CD4-positive, CD25-positive, alpha-beta regulatory T cell (primary cell): ENCODE measurements at regions not wholly inside any gene's neighbourhood (a gene's known extent, or its start where the extent isn't known, plus 50 kb on each side); places are given as distances from the start of the nearest gene placed in this dataset.

Source experiments
- ATAC-seq, 2 donors: fragments of 150-1000 bp; cut with Tn5 transposase; one replicate each; pipeline ENCODE4 v1.10.0; 2021; ENCODE audit warnings: low read depth in 2 of 2, moderate number of reproducible peaks in 2 of 2, moderate library complexity in 1 of 2
- DNase-seq, 3 donors: peaks; one replicate each; pipeline versions ENCODE4 v3.0.0 to v3.0.0-alpha.2; 2012 to 2022; ENCODE audit warnings: mixed read lengths in 1 of 3
- H3K27ac ChIP-seq: one replicate; pipeline ENCODE4 v1.7.0; 2013; ENCODE audit warnings: mild to moderate bottlenecking, low read length; ENCODE audit not compliant: insufficient read depth, poor library complexity, severe bottlenecking
- H3K27me3 ChIP-seq: one replicate; pipeline ENCODE4 v1.7.0; 2013; ENCODE audit warnings: low read length; ENCODE audit not compliant: control insufficient read depth, insufficient read depth
- H3K36me3 ChIP-seq: one replicate; pipeline ENCODE4 v1.7.0; 2013; ENCODE audit warnings: mild to moderate bottlenecking, low read length, moderate library complexity; ENCODE audit not compliant: control insufficient read depth, insufficient read depth
- H3K4me1 ChIP-seq: 2 replicates; pipeline ENCODE4 v1.7.0; 2013; ENCODE audit warnings: mild to moderate bottlenecking, low read length; ENCODE audit not compliant: insufficient read depth, control insufficient read depth, poor library complexity, severe bottlenecking
- H3K4me3 ChIP-seq: one replicate; pipeline ENCODE4 v1.7.0; 2013; ENCODE audit warnings: low read depth, mild to moderate bottlenecking, low read length, moderate library complexity
- H3K9me3 ChIP-seq, 2 experiments: 1 replicate in 1 of 2; 2 replicates in 1 of 2; pipeline ENCODE4 v1.7.0; 2013; ENCODE audit warnings: low read length in 2 of 2, mild to moderate bottlenecking in 1 of 2, moderate library complexity in 1 of 2; ENCODE audit not compliant: control insufficient read depth in 2 of 2
- H3K27ac Mint-ChIP-seq, 3 donors: one replicate each; pipeline ENCODE4 v1.8.0; 2020 to 2022; ENCODE audit warnings: mild to moderate bottlenecking in 3 of 3, mixed read lengths in 3 of 3, moderate library complexity in 2 of 3
- H3K27me3 Mint-ChIP-seq: one replicate; pipeline ENCODE4 v1.8.0; 2022; ENCODE audit warnings: mild to moderate bottlenecking, mixed read lengths
- H3K36me3 Mint-ChIP-seq: one replicate; pipeline ENCODE4 v1.8.0; 2020; ENCODE audit warnings: mixed read lengths
- H3K4me1 Mint-ChIP-seq, 4 donors: one replicate each; pipeline ENCODE4 v1.8.0; 2020 to 2022; ENCODE audit warnings: mixed read lengths in 4 of 4, mild to moderate bottlenecking in 1 of 4
- H3K4me3 Mint-ChIP-seq, 4 donors: one replicate each; pipeline ENCODE4 v1.8.0; 2020 to 2022; ENCODE audit warnings: mild to moderate bottlenecking in 4 of 4, mixed read lengths in 4 of 4, moderate library complexity in 3 of 4
- H3K9me3 Mint-ChIP-seq, 7 donors: one replicate each; pipeline ENCODE4 v1.8.0; 2020 to 2022; ENCODE audit warnings: mixed read lengths in 7 of 7, mild to moderate bottlenecking in 3 of 7, moderate library complexity in 2 of 7

GRCh38 chr5:15391704-15392397 lies 108.1 kb upstream of the FBXL7 start:
- no peak for DNase-seq
- Mint-ChIP-seq H3K4me1 (no peaks in the 10 kb centered on the region), H3K27me3 (peaks cover 3% of the 10 kb centered on the region)

GRCh38 chr5:15388866-15389265 lies 111.1 kb upstream of the FBXL7 start:
- Histone ChIP-seq H3K36me3 (no peaks in the 10 kb centered on the region), H3K27me3 (no peaks in the 10 kb centered on the region), H3K4me1 (no peaks in the 10 kb centered on the region), H3K9me3 (no peaks in the 10 kb centered on the region), H3K4me3 (no peak overlapping the region), H3K27ac (no peak overlapping the region)
- ATAC-seq (no peak), DNase-seq (no peak)
- peaks cover 7% of the 10 kb centered on the region for H3K27me3 Mint-ChIP-seq
- no peak overlapping the region for H3K4me3 Mint-ChIP-seq
- no peaks in the 10 kb centered on the region for H3K4me1 Mint-ChIP-seq
- H3K9me3 Mint-ChIP-seq: peaks cover 0 to 6% (median 4%) of the 10 kb centered on the region in 7 donors
- H3K36me3 Mint-ChIP-seq: no peaks in the 10 kb centered on the region
- H3K27ac Mint-ChIP-seq: no peak overlapping the region

More at GRCh38 chr5:15391704-15392397, 108.1 kb upstream of the FBXL7 start:
- Histone ChIP-seq H3K27ac (no peak overlapping the region), H3K9me3 (no peaks in the 10 kb centered on the region), H3K4me3 (no peak overlapping the region), H3K27me3 (no peaks in the 10 kb centered on the region), H3K4me1 (no peaks in the 10 kb centered on the region), H3K36me3 (no peaks in the 10 kb centered on the region)
- Mint-ChIP-seq H3K4me3 (no peak overlapping the region), H3K9me3 (peaks cover 0 to 5% (median 3%) of the 10 kb centered on the region in 7 donors), H3K36me3 (no peaks in the 10 kb centered on the region), H3K27ac (no peak overlapping the region)
- ATAC-seq: no peak

DNA sequence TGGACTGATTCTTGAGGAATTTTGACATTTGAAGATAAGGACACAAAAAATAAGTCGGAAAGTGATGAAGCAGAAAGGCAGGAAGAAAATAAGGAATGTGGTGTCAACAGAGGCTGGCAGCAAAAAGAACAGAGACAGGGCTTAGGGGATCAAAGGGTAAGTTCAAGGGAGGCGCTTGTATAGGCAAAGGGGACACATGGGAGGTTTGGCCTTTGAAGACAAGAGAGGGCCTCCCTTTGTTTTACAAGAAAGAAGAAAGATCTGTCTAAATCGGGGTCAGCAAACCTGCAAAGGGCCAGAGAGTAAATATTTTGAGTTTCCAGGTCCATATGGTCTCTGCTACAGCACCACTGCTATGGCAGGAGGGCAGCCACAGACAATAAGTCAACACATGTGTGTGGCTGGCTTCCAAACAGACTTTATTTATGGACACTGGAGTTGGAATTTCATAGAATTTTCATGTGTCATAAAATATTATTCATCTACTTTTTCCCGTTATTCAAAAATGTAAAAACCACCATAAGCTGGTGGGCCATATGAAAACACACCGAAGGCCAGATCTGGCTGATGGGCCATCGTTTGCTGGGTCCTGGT lies 112.0 kb upstream of the FBXL7 start:
- peaks cover 7% of the 10 kb centered on the region for H3K27me3 Mint-ChIP-seq
- H3K4me1 Mint-ChIP-seq: no peaks in the 10 kb centered on the region
- H3K27ac ChIP-seq: no peak overlapping the region
- H3K36me3 Mint-ChIP-seq: no peaks in the 10 kb centered on the region
- no peak overlapping the region for H3K4me3 Mint-ChIP-seq
- no peaks in the 10 kb centered on the region for H3K4me1 ChIP-seq
- no peaks in the 10 kb centered on the region for H3K27me3 ChIP-seq
- no peak for DNase-seq
- no peak overlapping the region for H3K27ac Mint-ChIP-seq
- no peaks in the 10 kb centered on the region for H3K9me3 ChIP-seq
- no peak overlapping the region for H3K4me3 ChIP-seq
- no peak for ATAC-seq
- H3K36me3 ChIP-seq: no peaks in the 10 kb centered on the region
- peaks cover 0 to 6% (median 3%) of the 10 kb centered on the region in 7 donors for H3K9me3 Mint-ChIP-seq

- H3K9me3 Mint-ChIP-seq: peaks cover 0 to 6% (median 3%) of the 10 kb centered on the region in 7 donors
- no peak for ATAC-seq
Observed at GRCh38 chr5:15386122-15386521, 113.9 kb upstream of the FBXL7 start.

GRCh38 chr5:15385553-15385952 lies 114.4 kb upstream of the FBXL7 start:
- ATAC-seq (no peak), DNase-seq (no peak)
- Mint-ChIP-seq H3K4me1 (no peaks in the 10 kb centered on the region), H3K27me3 (peaks cover 7% of the 10 kb centered on the region), H3K4me3 (no peak overlapping the region), H3K36me3 (no peaks in the 10 kb centered on the region), H3K9me3 (peaks cover 0 to 6% (median 3%) of the 10 kb centered on the region in 7 donors), H3K27ac (peak overlapping the region in 1 of 3 donors; percentile 45)
- Histone ChIP-seq H3K27ac (no peak overlapping the region), H3K36me3 (no peaks in the 10 kb centered on the region), H3K9me3 (no peaks in the 10 kb centered on the region), H3K27me3 (no peaks in the 10 kb centered on the region), H3K4me1 (no peaks in the 10 kb centered on the region), H3K4me3 (no peak overlapping the region)

More at GRCh38 chr5:15386122-15386521, 113.9 kb upstream of the FBXL7 start:
- H3K27ac ChIP-seq: no peak overlapping the region
- H3K4me1 Mint-ChIP-seq: no peaks in the 10 kb centered on the region
- no peaks in the 10 kb centered on the region for H3K27me3 ChIP-seq
- H3K36me3 Mint-ChIP-seq: no peaks in the 10 kb centered on the region
- no peaks in the 10 kb centered on the region for H3K9me3 ChIP-seq
- H3K4me3 ChIP-seq: no peak overlapping the region
- H3K36me3 ChIP-seq: no peaks in the 10 kb centered on the region
- no peak overlapping the region for H3K27ac Mint-ChIP-seq
- no peak for DNase-seq
- no peak overlapping the region for H3K4me3 Mint-ChIP-seq
- H3K27me3 Mint-ChIP-seq: peaks cover 7% of the 10 kb centered on the region
- H3K4me1 ChIP-seq: no peaks in the 10 kb centered on the region

GRCh38 chr5:15385037-15385436 lies 114.9 kb upstream of the FBXL7 start:
- DNase-seq: no peak
- Histone ChIP-seq H3K4me3 (no peak overlapping the region), H3K27ac (no peak overlapping the region), H3K36me3 (no peaks in the 10 kb centered on the region), H3K27me3 (no peaks in the 10 kb centered on the region), H3K4me1 (no peaks in the 10 kb centered on the region), H3K9me3 (no peaks in the 10 kb centered on the region)
- Mint-ChIP-seq H3K27ac (no peak overlapping the region), H3K4me3 (no peak overlapping the region), H3K4me1 (no peaks in the 10 kb centered on the region), H3K36me3 (no peaks in the 10 kb centered on the region), H3K9me3 (peaks cover 0 to 6% (median 3%) of the 10 kb centered on the region in 7 donors), H3K27me3 (peaks cover 7% of the 10 kb centered on the region)
- no peak for ATAC-seq

DNA sequence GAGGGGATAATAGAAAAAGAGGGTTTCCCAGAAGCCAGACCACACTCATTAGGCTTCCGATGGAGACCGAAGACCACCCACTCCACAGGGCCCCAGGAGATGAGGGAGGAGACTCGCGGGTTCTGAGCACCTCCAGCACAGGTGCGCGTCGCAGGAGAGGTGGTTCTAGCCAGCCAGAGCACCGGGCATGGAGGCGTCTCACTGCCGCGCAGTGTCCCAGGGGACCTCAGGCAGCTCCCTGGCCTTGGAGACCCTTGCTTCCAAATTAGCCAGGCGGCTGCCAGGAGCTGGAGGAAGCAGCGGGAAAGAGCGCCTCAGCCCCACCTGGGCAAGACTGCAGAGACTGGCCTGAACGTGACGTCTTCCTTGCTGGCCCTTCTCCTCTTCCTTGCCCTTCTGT lies 115.4 kb upstream of the FBXL7 start:
- no peaks in the 10 kb centered on the region for H3K4me1 Mint-ChIP-seq
- no peak for DNase-seq
- peak overlapping the region in 1 of 3 donors; percentile 38 for H3K27ac Mint-ChIP-seq
- H3K4me3 Mint-ChIP-seq: no peak overlapping the region
- Histone ChIP-seq H3K4me1 (no peaks in the 10 kb centered on the region), H3K36me3 (no peaks in the 10 kb centered on the region), H3K4me3 (no peak overlapping the region), H3K27ac (no peak overlapping the region), H3K9me3 (no peaks in the 10 kb centered on the region), H3K27me3 (no peaks in the 10 kb centered on the region)
- ATAC-seq: no peak
- no peaks in the 10 kb centered on the region for H3K36me3 Mint-ChIP-seq
- peaks cover 7% of the 10 kb centered on the region for H3K27me3 Mint-ChIP-seq
- H3K9me3 Mint-ChIP-seq: peaks cover 0 to 8% (median 3%) of the 10 kb centered on the region in 7 donors

GRCh38 chr5:15384176-15384575 lies 115.8 kb upstream of the FBXL7 start:
- DNase-seq: no peak
- peaks cover 7% of the 10 kb centered on the region for H3K27me3 Mint-ChIP-seq
- peak overlapping the region in 1 of 3 donors; percentile 38 for H3K27ac Mint-ChIP-seq
- H3K27me3 ChIP-seq: no peaks in the 10 kb centered on the region
- no peak overlapping the region for H3K4me3 ChIP-seq
- no peaks in the 10 kb centered on the region for H3K9me3 ChIP-seq
- H3K9me3 Mint-ChIP-seq: peaks cover 0 to 9% (median 3%) of the 10 kb centered on the region in 7 donors
- no peaks in the 10 kb centered on the region for H3K4me1 Mint-ChIP-seq
- no peaks in the 10 kb centered on the region for H3K36me3 ChIP-seq
- no peak overlapping the region for H3K27ac ChIP-seq
- H3K4me3 Mint-ChIP-seq: no peak overlapping the region
- no peaks in the 10 kb centered on the region for H3K36me3 Mint-ChIP-seq
- ATAC-seq: no peak
- no peaks in the 10 kb centered on the region for H3K4me1 ChIP-seq
